ENCODE measurements at regions not wholly inside any gene's neighbourhood (a gene's known extent, or its start where the extent isn't known, plus 50 kb on each side); places are given as distances from the start of the nearest gene placed in this dataset.

GRCh38 chr3:163139600-163139999 is 1643.0 kb downstream of the OTOL1 start:
- Histone ChIP-seq H3K27ac (ENCODE audit: low read depth, low read length) (no peak overlapping the region), H3K9me3 (ENCODE audit: control insufficient read depth, insufficient read depth, low read length) (no peaks in the 10 kb centered on the region; the same call in 1 of the 2 replicates), H3K4me1 (ENCODE audit: control insufficient read depth, low read length) (no peaks in the 10 kb centered on the region), H3K4me2 (ENCODE audit: low read length) (no peak overlapping the region), H4K20me1 (ENCODE audit: control insufficient read depth, insufficient read depth, low read depth, low read length) (no peaks in the 10 kb centered on the region), H3K9me2 (replicated peaks; ENCODE audit: control insufficient read depth, low read length) (no peaks in the 10 kb centered on the region), H3K79me2 (ENCODE audit: control insufficient read depth, low read length) (no peaks in the 10 kb centered on the region), H3K27me3 (ENCODE audit: control insufficient read depth, low read length) (no peaks in the 10 kb centered on the region), H3K36me3 (ENCODE audit: control insufficient read depth, low read length) (no peaks in the 10 kb centered on the region), H3F3A (ENCODE audit: control insufficient read depth, insufficient read depth) (no peaks in the 10 kb centered on the region), H3K4me3 (ENCODE audit: low read length) (no peak overlapping the region)
- TF ChIP-seq EZH2phosphoT487 (IDR thresholded peaks at IDR 0.05; ENCODE audit: borderline replicate concordance, low read length) (no peak), CTCF (IDR thresholded peaks at IDR 0.05; ENCODE audit: low read depth, low read length, poor library complexity, severe bottlenecking) (no peak)

GRCh38 chr3:163138258-163138657 is 1641.7 kb downstream of the OTOL1 start:
- no peak for TF ChIP-seq CTCF (IDR thresholded peaks at IDR 0.05; ENCODE audit: low read depth, low read length, poor library complexity, severe bottlenecking)
- no peak for TF ChIP-seq EZH2phosphoT487 (IDR thresholded peaks at IDR 0.05; ENCODE audit: borderline replicate concordance, low read length)
- Histone ChIP-seq H3F3A (ENCODE audit: control insufficient read depth, insufficient read depth) (no peaks in the 10 kb centered on the region), H3K27me3 (ENCODE audit: control insufficient read depth, low read length) (no peaks in the 10 kb centered on the region), H3K27ac (ENCODE audit: low read depth, low read length) (no peak overlapping the region), H3K9me3 (ENCODE audit: control insufficient read depth, insufficient read depth, low read length) (no peaks in the 10 kb centered on the region; the same call in 1 of the 2 replicates), H3K4me2 (ENCODE audit: low read length) (no peak overlapping the region), H3K4me3 (ENCODE audit: low read length) (no peak overlapping the region), H3K9me2 (replicated peaks; ENCODE audit: control insufficient read depth, low read length) (no peaks in the 10 kb centered on the region), H3K36me3 (ENCODE audit: control insufficient read depth, low read length) (no peaks in the 10 kb centered on the region), H4K20me1 (ENCODE audit: control insufficient read depth, insufficient read depth, low read depth, low read length) (no peaks in the 10 kb centered on the region), H3K4me1 (ENCODE audit: control insufficient read depth, low read length) (no peaks in the 10 kb centered on the region), H3K79me2 (ENCODE audit: control insufficient read depth, low read length) (no peaks in the 10 kb centered on the region)

- Histone ChIP-seq H3K27me3 (ENCODE audit: control insufficient read depth, low read length) (no peaks in the 10 kb centered on the region), H3K79me2 (ENCODE audit: control insufficient read depth, low read length) (no peaks in the 10 kb centered on the region), H3K9me3 (ENCODE audit: control insufficient read depth, insufficient read depth, low read length) (no peaks in the 10 kb centered on the region), H3F3A (ENCODE audit: control insufficient read depth, insufficient read depth) (no peaks in the 10 kb centered on the region), H3K36me3 (ENCODE audit: control insufficient read depth, low read length) (no peaks in the 10 kb centered on the region), H3K4me2 (ENCODE audit: low read length) (no peak overlapping the region), H4K20me1 (ENCODE audit: control insufficient read depth, insufficient read depth, low read depth, low read length) (no peaks in the 10 kb centered on the region), H3K27ac (ENCODE audit: low read depth, low read length) (no peak overlapping the region), H3K4me3 (ENCODE audit: low read length) (no peak overlapping the region), H3K9me2 (replicated peaks; ENCODE audit: control insufficient read depth, low read length) (no peaks in the 10 kb centered on the region), H3K4me1 (ENCODE audit: control insufficient read depth, low read length) (no peaks in the 10 kb centered on the region)
- TF ChIP-seq EZH2phosphoT487 (IDR thresholded peaks at IDR 0.05; ENCODE audit: borderline replicate concordance, low read length) (no peak), CTCF (IDR thresholded peaks at IDR 0.05; ENCODE audit: low read depth, low read length, poor library complexity, severe bottlenecking) (no peak)
Observed at GRCh38 chr3:163132111-163132510, 1635.5 kb downstream of the OTOL1 start.

Measured in DOHH2 (cell line).